Right atrium auricular region (tissue), 2 donors: ENCODE measurements at regions not wholly inside any gene's neighbourhood (a gene's known extent, or its start where the extent isn't known, plus 50 kb on each side); places are given as distances from the start of the nearest gene placed in this dataset.

ENCODE experiments used
- DNase-seq: peaks from one replicate; pipeline ENCODE4 v3.0.0-alpha.2; 2019; ENCODE audit warnings: low spot score
- H3K27ac ChIP-seq, 2 donors: fragments of 200-600 bp; sonication (generic); 1 replicate in 1 of 2; 2 replicates in 1 of 2; pipeline ENCODE4 v1.5.1; 2016 to 2019
- H3K27me3 ChIP-seq, 2 donors: fragments of 200-600 bp; sonication (generic); one replicate each; pipeline versions ENCODE4 v1.5.1 to v1.6.0; 2017 to 2019
- H3K36me3 ChIP-seq: fragments of 200-600 bp; sonication (generic); one replicate; pipeline ENCODE4 v1.5.1; 2016
- H3K4me1 ChIP-seq, 2 donors: fragments of 200-600 bp; sonication (generic); one replicate each; pipeline versions ENCODE4 v1.5.1 to v1.6.0; 2017 to 2019
- H3K4me3 ChIP-seq, 2 donors: fragments of 200-600 bp; sonication (generic); 1 replicate in 1 of 2; 2 replicates in 1 of 2; pipeline ENCODE4 v1.5.1; 2017 to 2019; ENCODE audit warnings: mild to moderate bottlenecking in 1 of 2, moderate library complexity in 1 of 2
- H3K9me3 ChIP-seq, 2 donors: fragments of 200-600 bp; sonication (generic); one replicate each; pipeline ENCODE4 v1.5.1; 2019
- CTCF ChIP-seq, 2 donors: fragments of 200-600 bp; sonication (generic); IDR thresholded peaks; one replicate each; pipeline ENCODE4 v1.5.1; 2019; ENCODE audit warnings: antibody characterized with exemption in 2 of 2

- no peak for TF ChIP-seq CTCF (IDR thresholded peaks at IDR 0.05)
- Histone ChIP-seq H3K27ac (no peak overlapping the region), H3K27me3 (no peaks in the 10 kb centered on the region), H3K4me3 (no peak overlapping the region), H3K9me3 (no peaks in the 10 kb centered on the region), H3K36me3 (no peaks in the 10 kb centered on the region), H3K4me1 (no peaks in the 10 kb centered on the region)
- no peak for DNase-seq
Observed at GRCh38 chr5:117759849-117760499, 1185.4 kb upstream of the SEMA6A start.

- Histone ChIP-seq H3K4me1 (no peaks in the 10 kb centered on the region), H3K27me3 (no peaks in the 10 kb centered on the region), H3K27ac (no peak overlapping the region), H3K4me3 (no peak overlapping the region), H3K36me3 (no peaks in the 10 kb centered on the region), H3K9me3 (no peaks in the 10 kb centered on the region)
- no peak for TF ChIP-seq CTCF (IDR thresholded peaks at IDR 0.05)
- no peak for DNase-seq
Observed at GRCh38 chr5:117752403-117752802, 1177.8 kb upstream of the SEMA6A start.

GRCh38 chr5:117748336-117748735 is 1173.7 kb upstream of the SEMA6A start:
- H3K4me1 ChIP-seq, result no peaks in the 10 kb centered on the region
- H3K27me3 ChIP-seq, result no peaks in the 10 kb centered on the region
- no peak for TF ChIP-seq CTCF (IDR thresholded peaks at IDR 0.05)
- no peaks in the 10 kb centered on the region for H3K36me3 ChIP-seq
- no peak for DNase-seq
- no peaks in the 10 kb centered on the region for H3K9me3 ChIP-seq
- no peak overlapping the region for H3K27ac ChIP-seq
- H3K4me3 ChIP-seq, result no peak overlapping the region

GRCh38 chr5:117743337-117743736 is 1168.7 kb upstream of the SEMA6A start:
- Histone ChIP-seq H3K9me3 (no peaks in the 10 kb centered on the region), H3K27me3 (no peaks in the 10 kb centered on the region), H3K4me3 (no peak overlapping the region), H3K4me1 (peaks cover 0 to 4% of the 10 kb centered on the region in 2 donors), H3K36me3 (no peaks in the 10 kb centered on the region), H3K27ac (no peak overlapping the region)
- TF ChIP-seq CTCF (IDR thresholded peaks at IDR 0.05), result no peak
- no peak for DNase-seq

GRCh38 chr5:117741655-117742206 is 1167.1 kb upstream of the SEMA6A start:
- Histone ChIP-seq H3K27ac (no peak overlapping the region), H3K27me3 (no peaks in the 10 kb centered on the region), H3K4me1 (peaks cover 0 to 4% of the 10 kb centered on the region in 2 donors), H3K9me3 (no peaks in the 10 kb centered on the region), H3K4me3 (no peak overlapping the region), H3K36me3 (no peaks in the 10 kb centered on the region)
- no peak for TF ChIP-seq CTCF (IDR thresholded peaks at IDR 0.05)
- no peak for DNase-seq

- Histone ChIP-seq H3K36me3 (no peaks in the 10 kb centered on the region), H3K4me3 (no peak overlapping the region), H3K27ac (no peak overlapping the region), H3K4me1 (peaks cover 0 to 4% of the 10 kb centered on the region in 2 donors), H3K27me3 (no peaks in the 10 kb centered on the region), H3K9me3 (no peaks in the 10 kb centered on the region)
- no peak for TF ChIP-seq CTCF (IDR thresholded peaks at IDR 0.05)
- no peak for DNase-seq
Observed at GRCh38 chr5:117740268-117740667, 1165.6 kb upstream of the SEMA6A start.
